ENCODE measurements at regions not wholly inside any gene's neighbourhood (a gene's known extent, or its start where the extent isn't known, plus 50 kb on each side); places are given as distances from the start of the nearest gene placed in this dataset.

DNA sequence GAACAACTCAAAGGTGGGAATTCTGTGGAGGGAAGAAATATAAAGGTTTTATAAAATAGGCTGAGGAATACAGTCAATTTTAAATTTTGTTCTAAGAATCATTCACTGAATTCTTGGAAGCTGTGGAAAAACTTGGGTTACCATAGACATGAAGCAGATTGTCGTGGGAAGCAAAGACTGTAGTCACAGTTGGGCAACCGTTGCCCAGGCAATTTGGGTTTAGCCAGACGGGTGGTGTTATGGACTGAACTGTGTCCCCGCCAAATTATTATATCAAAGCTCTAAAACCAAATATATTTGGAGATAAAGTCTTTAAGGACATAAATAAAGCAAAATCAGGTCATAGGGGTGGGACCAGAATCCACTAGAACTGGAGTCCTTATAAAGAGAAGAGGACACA lies 463.7 kb upstream of the CTNND2 start:
- no peak for DNase-seq (ENCODE audit: low read depth)

- DNase-seq (ENCODE audit: low read depth), result no peak
Observed at GRCh38 chr5:12360218-12360617, 456.0 kb upstream of the CTNND2 start.

- DNase-seq (ENCODE audit: low read depth), result no peak
Observed at GRCh38 chr5:12358371-12359090, 454.3 kb upstream of the CTNND2 start.

DNA sequence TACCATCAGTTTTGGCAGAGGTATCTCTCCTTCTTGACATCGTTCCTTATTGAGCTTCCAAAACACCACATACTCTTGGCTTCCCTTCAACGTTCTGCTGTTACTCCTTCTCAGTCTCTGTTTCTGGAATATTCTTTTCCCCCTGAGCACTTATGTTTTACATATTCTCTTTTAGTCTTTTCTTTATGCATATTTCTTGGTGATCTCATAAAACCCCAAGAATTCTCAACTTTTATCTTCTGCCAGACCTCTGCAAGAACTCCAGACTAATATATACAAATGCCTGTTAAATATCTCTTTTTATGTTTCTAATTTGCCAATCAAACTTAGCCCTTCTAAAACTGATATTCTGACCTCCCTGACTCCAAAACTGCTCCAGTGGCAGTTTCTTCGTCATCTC lies 453.4 kb upstream of the CTNND2 start:
- DNase-seq (ENCODE audit: low read depth), result no peak

DNA sequence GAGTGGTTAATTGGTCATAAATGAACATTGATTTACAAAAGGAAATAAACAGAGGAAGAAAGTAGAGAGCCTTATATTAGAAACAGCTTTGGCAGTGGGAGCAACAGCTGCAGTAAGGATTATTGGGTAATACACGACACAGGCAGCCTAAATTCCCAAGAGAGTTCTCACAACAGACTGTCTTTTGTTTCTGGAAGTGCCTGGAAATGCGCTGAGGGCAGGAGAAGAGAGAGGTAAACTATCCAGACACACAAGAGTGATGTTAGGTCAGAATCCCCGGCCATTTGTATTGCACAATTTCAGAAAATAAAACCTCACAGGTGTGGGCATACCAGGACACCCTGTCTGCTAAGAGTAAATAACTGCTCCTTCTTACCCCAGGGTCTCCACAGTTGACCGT lies 450.4 kb upstream of the CTNND2 start:
- no peak for DNase-seq (ENCODE audit: low read depth)

GRCh38 chr5:12343558-12343957 lies 439.3 kb upstream of the CTNND2 start:
- DNase-seq (ENCODE audit: low read depth), result no peak

DNA sequence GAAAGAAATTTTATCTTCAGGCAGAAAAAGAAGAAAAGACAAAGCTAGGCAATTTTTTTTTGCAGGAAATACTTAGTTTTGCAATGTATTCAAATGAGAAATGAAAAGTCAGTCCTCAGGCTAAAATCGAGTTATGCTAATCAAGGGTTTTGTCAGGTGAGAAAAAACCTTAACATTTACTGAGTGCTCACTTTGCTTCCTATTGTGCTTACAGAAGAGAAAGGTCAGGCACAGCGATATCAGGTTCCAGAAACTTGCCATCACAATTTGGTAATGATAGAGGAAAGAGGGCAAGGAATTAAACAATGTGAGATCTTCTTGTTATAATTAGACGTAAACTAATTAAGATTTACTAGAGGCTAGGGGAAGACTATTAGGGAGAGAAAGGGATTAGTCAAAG lies 431.7 kb upstream of the CTNND2 start:
- no peak for DNase-seq (ENCODE audit: low read depth)

GRCh38 chr5:12332480-12332879 lies 428.2 kb upstream of the CTNND2 start:
- DNase-seq (ENCODE audit: low read depth), result no peak

GRCh38 chr5:12330993-12331588 lies 426.8 kb upstream of the CTNND2 start:
- DNase-seq (ENCODE audit: low read depth), result no peak

GRCh38 chr5:12330381-12330780 lies 426.1 kb upstream of the CTNND2 start:
- no peak for DNase-seq (ENCODE audit: low read depth)

DNA sequence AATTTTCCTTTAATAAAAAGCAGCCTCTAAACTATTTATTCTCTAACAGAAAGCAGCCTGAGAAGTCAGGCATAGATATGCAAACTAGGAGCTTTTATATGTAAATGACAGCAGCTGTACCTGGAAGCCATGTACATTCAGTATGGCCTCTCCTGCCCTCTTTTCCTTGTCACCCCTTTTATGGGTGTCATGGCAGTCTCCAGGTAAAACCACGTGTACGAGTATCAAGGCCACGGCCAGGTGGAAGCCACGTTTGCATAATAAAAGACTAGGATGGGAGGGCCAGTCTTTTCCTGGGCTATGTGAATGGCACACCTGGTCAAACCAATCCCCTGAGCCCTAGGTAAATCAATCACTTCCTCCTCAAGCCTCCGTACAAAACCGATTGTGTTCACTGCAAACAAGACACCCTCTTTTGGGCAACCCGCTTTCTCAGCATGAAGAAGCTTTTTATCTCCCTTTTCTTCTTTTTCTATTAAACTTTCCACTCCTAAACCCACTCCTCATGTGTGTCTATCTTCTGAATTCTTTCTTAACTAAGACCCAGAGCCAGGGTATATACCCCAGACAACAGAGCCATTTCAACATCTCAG lies 419.5 kb upstream of the CTNND2 start:
- DNase-seq (ENCODE audit: low read depth), result no peak

GRCh38 chr5:12322042-12322441 lies 417.8 kb upstream of the CTNND2 start:
- DNase-seq (ENCODE audit: low read depth), result no peak

- DNase-seq (ENCODE audit: low read depth), result no peak
Observed at GRCh38 chr5:12320331-12320730, 416.1 kb upstream of the CTNND2 start.

DNA sequence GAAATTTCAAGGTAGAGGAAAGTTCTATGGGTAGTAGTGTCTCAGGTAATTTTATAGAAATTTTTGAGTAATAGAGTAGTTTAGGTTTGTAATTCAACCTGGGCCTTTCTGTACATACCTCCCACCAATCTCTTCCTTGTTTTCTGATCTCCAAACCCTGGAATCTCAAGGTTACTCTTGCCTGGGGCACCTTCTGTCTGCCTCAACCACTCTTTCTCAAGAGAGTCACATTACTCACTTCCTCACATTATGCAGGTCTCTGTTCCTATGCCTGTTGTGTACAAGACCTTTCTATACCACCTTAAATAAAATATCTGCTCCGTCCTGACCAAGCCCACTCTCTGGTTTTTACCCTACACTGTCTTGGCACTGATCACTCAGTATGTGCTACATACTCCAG lies 412.6 kb upstream of the CTNND2 start:
- DNase-seq (ENCODE audit: low read depth), result no peak

- DNase-seq (ENCODE audit: low read depth), result peak; percentile 1
Observed at GRCh38 chr5:12315461-12315860, 411.2 kb upstream of the CTNND2 start.

GRCh38 chr5:12313602-12314001 lies 409.4 kb upstream of the CTNND2 start:
- DNase-seq (ENCODE audit: low read depth), result no peak

GRCh38 chr5:12312343-12312742 lies 408.1 kb upstream of the CTNND2 start:
- no peak for DNase-seq (ENCODE audit: low read depth)

- DNase-seq (ENCODE audit: low read depth), result no peak
Observed at GRCh38 chr5:12294151-12294550, 389.9 kb upstream of the CTNND2 start.

DNA sequence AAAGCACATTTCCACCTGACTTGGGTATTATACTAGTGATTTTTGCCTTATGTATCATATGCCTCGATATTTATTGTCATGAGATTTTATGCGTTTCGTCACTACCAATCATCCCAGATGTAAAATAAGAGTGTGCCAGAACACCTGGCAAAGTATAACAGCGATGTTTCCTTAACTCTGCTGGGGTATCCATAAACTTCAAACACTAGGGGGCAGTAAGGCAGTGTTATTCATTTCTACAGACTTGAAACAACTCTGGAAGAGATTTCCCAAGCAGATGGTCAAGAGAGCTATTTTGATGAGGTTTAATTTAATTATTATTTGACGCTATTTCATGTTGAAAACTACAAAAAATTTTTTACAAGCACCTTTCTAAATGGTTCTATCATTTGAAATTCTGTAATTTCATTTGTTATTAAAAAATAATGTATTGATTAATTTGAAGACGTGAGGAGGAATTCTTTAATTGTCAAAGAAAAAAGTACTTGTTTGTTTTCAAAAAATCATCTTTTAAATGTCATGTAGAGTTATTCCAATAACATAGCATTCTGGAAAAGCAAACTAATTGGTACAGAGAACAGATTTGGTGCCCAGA lies 388.5 kb upstream of the CTNND2 start:
- no peak for DNase-seq (ENCODE audit: low read depth)

- no peak for DNase-seq (ENCODE audit: low read depth)
Observed at GRCh38 chr5:12284604-12285003, 380.4 kb upstream of the CTNND2 start.

DNA sequence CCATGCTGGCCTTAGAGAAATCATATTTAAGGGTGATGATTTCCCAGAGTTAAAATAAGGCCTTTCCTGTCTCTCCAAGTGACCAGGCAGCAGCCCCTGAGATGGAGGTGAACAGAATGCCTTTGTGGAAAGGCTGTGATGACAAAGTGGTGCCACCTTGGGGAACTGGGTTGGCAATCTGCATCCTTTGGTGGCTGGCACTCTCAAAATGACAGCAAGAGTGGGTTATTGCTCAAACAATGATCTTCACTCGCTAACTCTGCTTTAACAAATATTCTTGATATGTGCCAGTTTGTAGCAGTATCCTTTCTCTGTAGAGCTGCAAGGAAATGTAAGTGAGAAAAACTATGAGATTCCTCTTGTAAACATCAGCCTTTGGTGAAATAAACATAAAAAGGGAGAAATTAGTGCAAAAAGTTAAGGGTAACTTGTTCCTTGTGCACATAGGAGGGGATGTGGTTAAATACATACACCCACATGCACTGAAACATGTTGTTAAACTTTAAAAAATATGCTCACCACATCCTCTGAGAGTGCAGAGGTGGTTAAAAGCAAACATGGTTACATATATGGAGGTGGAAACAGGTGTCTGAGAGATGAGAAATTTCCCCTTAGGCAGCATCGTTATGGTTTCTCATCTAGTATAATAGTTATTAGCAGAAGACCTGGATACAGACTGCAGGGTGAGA lies 373.4 kb upstream of the CTNND2 start:
- DNase-seq (ENCODE audit: low read depth), result no peak

GRCh38 chr5:12274236-12274635 lies 370.0 kb upstream of the CTNND2 start:
- no peak for DNase-seq (ENCODE audit: low read depth)
